ENCODE measurements at regions not wholly inside any gene's neighbourhood (a gene's known extent, or its start where the extent isn't known, plus 50 kb on each side); places are given as distances from the start of the nearest gene placed in this dataset.

- intact Hi-C loops (cut with DNase I; ENCODE audit: low total_unique reads) = no loop called here
- no peaks in the 10 kb centered on the region for H3K27me3 ChIP-seq (replicated peaks in 1 of 7)
- no peak overlapping the region for H3K27ac ChIP-seq
- no peak overlapping the region for H3K4me3 ChIP-seq
- peaks cover 0 to 21% (median 9%) of the 10 kb centered on the region in 8 donors for H3K9me3 ChIP-seq
- TF ChIP-seq CTCF (IDR thresholded peaks at IDR 0.05 in 8 of 11, conservative IDR thresholded peaks at IDR 0.05 in 3 of 11) (no peak), POLR2A (IDR thresholded peaks at IDR 0.05) (no peak), POLR2AphosphoS5 (IDR thresholded peaks at IDR 0.05) (no peak)
- H3K4me1 ChIP-seq = no peaks in the 10 kb centered on the region
- no peak for DNase-seq
- H3K36me3 ChIP-seq = no peaks in the 10 kb centered on the region
- WGBS, 5 donors = 87 to 92% (median 90%) methylated on average over 5 of the region's 5 CpGs
Observed at GRCh38 chr6:115216835-115217234, 843.9 kb downstream of the FRK start.

GRCh38 chr6:115214283-115214682, 846.4 kb downstream of the FRK start:
- H3K27ac ChIP-seq = no peak overlapping the region
- H3K36me3 ChIP-seq = no peaks in the 10 kb centered on the region
- H3K4me1 ChIP-seq = no peaks in the 10 kb centered on the region
- no peak for TF ChIP-seq POLR2AphosphoS5 (IDR thresholded peaks at IDR 0.05)
- no peak for TF ChIP-seq CTCF (IDR thresholded peaks at IDR 0.05 in 8 of 11, conservative IDR thresholded peaks at IDR 0.05 in 3 of 11)
- TF ChIP-seq POLR2A (IDR thresholded peaks at IDR 0.05) = no peak
- H3K4me3 ChIP-seq = no peak overlapping the region
- no peaks in the 10 kb centered on the region for H3K27me3 ChIP-seq (replicated peaks in 1 of 7)
- WGBS, 5 donors = 32 to 59% (median 43%) methylated on average over 1 of the region's 1 CpG
- intact Hi-C loops (cut with DNase I; ENCODE audit: low total_unique reads) = no loop called here
- DNase-seq = no peak
- H3K9me3 ChIP-seq = peaks cover 0 to 29% (median 15%) of the 10 kb centered on the region in 8 donors

- Histone ChIP-seq H3K36me3 (no peaks in the 10 kb centered on the region), H3K4me1 (no peaks in the 10 kb centered on the region), H3K4me3 (no peak overlapping the region), H3K9me3 (peaks cover 0 to 19% (median 8%) of the 10 kb centered on the region in 8 donors), H3K27ac (no peak overlapping the region), H3K27me3 (replicated peaks in 1 of 7) (no peaks in the 10 kb centered on the region)
- intact Hi-C loops (cut with DNase I; ENCODE audit: low total_unique reads) = no loop called here
- WGBS, 5 donors = 62 to 81% (median 72%) methylated on average over 4 of the region's 4 CpGs
- TF ChIP-seq CTCF (IDR thresholded peaks at IDR 0.05 in 8 of 11, conservative IDR thresholded peaks at IDR 0.05 in 3 of 11) = no peak
- TF ChIP-seq POLR2AphosphoS5 (IDR thresholded peaks at IDR 0.05) = no peak
- no peak for TF ChIP-seq POLR2A (IDR thresholded peaks at IDR 0.05)
- no peak for DNase-seq
Observed at GRCh38 chr6:115203381-115203780, 857.3 kb downstream of the FRK start.

- Histone ChIP-seq H3K27ac (no peak overlapping the region), H3K36me3 (no peaks in the 10 kb centered on the region), H3K4me1 (no peaks in the 10 kb centered on the region), H3K9me3 (peaks cover 0 to 37% (median 13%) of the 10 kb centered on the region in 8 donors), H3K27me3 (replicated peaks in 1 of 7) (no peaks in the 10 kb centered on the region), H3K4me3 (no peak overlapping the region)
- WGBS, 5 donors = 64 to 79% (median 75%) methylated on average over 2 of the region's 2 CpGs
- intact Hi-C loops (cut with DNase I; ENCODE audit: low total_unique reads) = no loop called here
- DNase-seq = no peak
- TF ChIP-seq POLR2AphosphoS5 (IDR thresholded peaks at IDR 0.05) (no peak), POLR2A (IDR thresholded peaks at IDR 0.05) (no peak), CTCF (IDR thresholded peaks at IDR 0.05 in 8 of 11, conservative IDR thresholded peaks at IDR 0.05 in 3 of 11) (no peak)
Observed at GRCh38 chr6:115194981-115195638, 852.3 kb upstream of the HS3ST5 start.
